HepG2 (cell line): ENCODE measurements at regions not wholly inside any gene's neighbourhood (a gene's known extent, or its start where the extent isn't known, plus 50 kb on each side); places are given as distances from the start of the nearest gene placed in this dataset.

Experiments used
- ATAC-seq: fragments of 200-7000 bp; cut with Tn5 transposase; 3 replicates; pipeline ENCODE4 v1.9.1; 2020; ENCODE audit warnings: mild to moderate bottlenecking, moderate library complexity
- BruUV-seq: library from RNA; stranded (reverse); fragments of 400-500 nt; replicated peaks from 2 replicates; lab custom pipeline; 2021; lab: Mats Ljungman, UMichigan
- CTCF ChIA-PET: fragments of 300-600 bp; formaldehyde crosslinking; extraction: SDS; loops from one replicate; lab custom pipeline; 2021; ENCODE audit warnings: low total read pairs, inconsistent platforms, low intra/inter-chr PET ratio; lab: Yijun Ruan, JAX
- POLR2A ChIA-PET: fragments of 350-600 bp; sonication (Branson Sonifier 250); formaldehyde crosslinking; loops from one replicate; lab custom pipeline; 2020; ENCODE audit warnings: antibody characterized with exemption, inconsistent platforms; lab: Yijun Ruan, JAX
- DNase-seq: peaks from one replicate; pipeline ENCODE4 v3.0.0-alpha.2; 2015; ENCODE audit warnings: low spot score
- FAIRE-seq: peaks from 3 replicates; lab custom pipeline; 2011; peaks lifted over from hg19 to GRCh38; lab: Jason Lieb, UNC
- H2AFZ ChIP-seq: one replicate; pipeline ENCODE4 v1.6.1; 2011; ENCODE audit warnings: low read length, inconsistent platforms
- H3K27ac ChIP-seq: fragments of 300-600 bp; 3 replicates; pipeline ENCODE4 v1.8.0; 2011; ENCODE audit warnings: mixed run types, mild to moderate bottlenecking, mixed read lengths, low read length, inconsistent platforms; ENCODE audit not compliant: insufficient read depth; ENCODE audit errors: extremely low read length
- H3K27me3 ChIP-seq, 2 experiments: fragments of 200-600 bp in 1 of 2; 2 replicates in 1 of 2; 3 replicates in 1 of 2; pipeline versions ENCODE4 v1.6.0 to v1.8.0; 2011; ENCODE audit warnings: low read length in 2 of 2, mild to moderate bottlenecking in 2 of 2, moderate library complexity in 2 of 2, inconsistent platforms in 1 of 2; ENCODE audit not compliant: insufficient read depth in 2 of 2, control insufficient read depth in 1 of 2
- H3K36me3 ChIP-seq, 2 experiments: fragments of 200-600 bp in 1 of 2; replicated peaks in 1 of 2; 2 replicates in 1 of 2; 3 replicates in 1 of 2; pipeline versions ENCODE4 v1.5.1 to v1.8.0; 2011; ENCODE audit warnings: low read length in 2 of 2, inconsistent platforms in 1 of 2; ENCODE audit not compliant: insufficient read depth in 2 of 2, control insufficient read depth in 1 of 2
- H3K4me1 ChIP-seq: 2 replicates; pipeline ENCODE4 v1.5.1; 2012; ENCODE audit warnings: low read length, inconsistent platforms; ENCODE audit not compliant: insufficient read depth
- H3K4me2 ChIP-seq: 2 replicates; pipeline ENCODE4 v1.6.0; 2011; ENCODE audit warnings: low read depth, low read length, inconsistent platforms
- H3K4me3 ChIP-seq, 3 experiments: fragments of 200-600 bp in 1 of 3; sonication (generic), shearing (Covaris generic) in 1 of 3; replicated peaks in 1 of 3; 2 replicates each; pipeline ENCODE4 v1.5.1; 2011 to 2016; ENCODE audit warnings: low read length in 3 of 3, inconsistent platforms in 2 of 3, low read depth in 2 of 3, mild to moderate bottlenecking in 2 of 3, control low read depth in 1 of 3, mixed read lengths in 1 of 3; ENCODE audit not compliant: insufficient read depth in 1 of 3
- H3K79me2 ChIP-seq: one replicate; pipeline ENCODE4 v1.6.1; 2011; ENCODE audit warnings: low read length, inconsistent platforms; ENCODE audit not compliant: insufficient read depth
- H3K9ac ChIP-seq: 2 replicates; pipeline ENCODE4 v1.6.0; 2011; ENCODE audit warnings: mild to moderate bottlenecking, low read depth, low read length, inconsistent platforms; ENCODE audit not compliant: insufficient read depth
- H3K9me3 ChIP-seq: 2 replicates; pipeline ENCODE4 v1.5.1; 2012; ENCODE audit warnings: mild to moderate bottlenecking, low read length
- H4K20me1 ChIP-seq: 2 replicates; pipeline ENCODE4 v1.6.0; 2011; ENCODE audit warnings: inconsistent platforms, mild to moderate bottlenecking, low read length, moderate library complexity; ENCODE audit not compliant: insufficient read depth
- CREM ChIP-seq, 2 experiments: sonication (generic) in 1 of 2; formaldehyde crosslinking in 1 of 2; IDR thresholded peaks; 2 replicates each; pipeline versions ENCODE4 v1.4.0 to v1.6.1; 2016 to 2020; ENCODE audit warnings: antibody characterized with exemption in 1 of 2, mild to moderate bottlenecking in 1 of 2, missing genetic modification reagents in 1 of 2
- RARA ChIP-seq: IDR thresholded peaks from 2 replicates; pipeline ENCODE4 v1.6.1; 2016; ENCODE audit warnings: missing genetic modification reagents, missing compliant biosample characterization
- TFDP2 ChIP-seq: sonication (generic); formaldehyde crosslinking; IDR thresholded peaks from 2 replicates; pipeline ENCODE4 v1.4.0; 2020; ENCODE audit warnings: missing genetic modification reagents
- U2AF1 ChIP-seq: fragments of 200-400 bp; formaldehyde crosslinking; optimal IDR thresholded peaks from 2 replicates; pipeline ENCODE3; 2017; ENCODE audit warnings: mild to moderate bottlenecking, low read depth, low read length
- ZBTB1 ChIP-seq: sonication (generic); formaldehyde crosslinking; IDR thresholded peaks from 2 replicates; pipeline ENCODE4 v1.4.0; 2020; ENCODE audit warnings: missing genetic modification reagents, borderline replicate concordance
- ZNF501 ChIP-seq: sonication (generic); formaldehyde crosslinking; IDR thresholded peaks from 2 replicates; pipeline ENCODE4 v1.5.1; 2020; ENCODE audit warnings: mild to moderate bottlenecking, moderate library complexity, missing genetic modification reagents
- ZNF687 ChIP-seq: sonication (generic); formaldehyde crosslinking; IDR thresholded peaks from 2 replicates; pipeline ENCODE4 v1.5.1; 2020; ENCODE audit warnings: mild to moderate bottlenecking, missing genetic modification reagents, moderate library complexity
- ZNF772 ChIP-seq: sonication (generic); formaldehyde crosslinking; IDR thresholded peaks from 2 replicates; pipeline ENCODE4 v1.5.0; 2020; ENCODE audit warnings: mild to moderate bottlenecking, missing genetic modification reagents
- ZNF782 ChIP-seq: sonication (generic); formaldehyde crosslinking; IDR thresholded peaks from 2 replicates; pipeline ENCODE4 v1.4.0; 2020; ENCODE audit warnings: missing genetic modification reagents, mild to moderate bottlenecking, borderline replicate concordance
- WGBS: methylation state at CpG from one replicate; pipeline ENCODE4 v1.1.6; 2017; ENCODE audit warnings: low lambda C conversion rate; 5-methylcytosine and 5-hydroxymethylcytosine counted together
- in situ Hi-C: cut with HindIII; loops from 2 replicates; pipeline ENCODE4 v1.10.0; 2017; ENCODE audit warnings: low pct_unique_long_range_greater_than_20kb; ENCODE audit not compliant: extremely low pct_ligation_motif_present
- intact Hi-C: fragments of 100-400 bp; cut with micrococcal nuclease; formaldehyde crosslinking; loops from one replicate; pipeline ENCODE4 v1.10.0; 2022; ENCODE audit not compliant: unreplicated experiment
- TF ChIP-seq, protein P1 (sequence below): sonication (generic); formaldehyde crosslinking; conservative IDR thresholded peaks from 2 replicates; pipeline ENCODE4 v1.8.1; 2023; ENCODE audit warnings: missing genetic modification reagents

- ChIA-PET POLR2A (no interaction called here), CTCF (no interaction called here)
- WGBS: under 1% methylated on average over 5 of the region's 5 CpGs
- ATAC-seq (no peak), FAIRE-seq (no peak), DNase-seq (no peak)
- Histone ChIP-seq H2AFZ (peak overlapping the region; percentile 80), H3K79me2 (no peaks in the 10 kb centered on the region), H3K4me3 (no peak overlapping the region), H3K27ac (no peak overlapping the region), H3K27me3 (no peaks in the 10 kb centered on the region), H4K20me1 (no peaks in the 10 kb centered on the region), H3K36me3 (no peaks in the 10 kb centered on the region), H3K9ac (no peak overlapping the region), H3K9me3 (no peaks in the 10 kb centered on the region), H3K4me1 (peaks cover 9% of the 10 kb centered on the region), H3K4me2 (peak overlapping the region; percentile 37; the same call in 1 of the 2 replicates)
- BruUV-seq: no TSS peak
- TF ChIP-seq ZNF687: no peak
- TF ChIP-seq CREM (IDR thresholded peaks at IDR 0.05): no peak
- TF ChIP-seq CREM (CRISPR knock-in tag; IDR thresholded peaks at IDR 0.05): no peak
- no peak for TF ChIP-seq TFDP2
- TF ChIP-seq ZNF501: no peak
- no peak for TF ChIP-seq RARA
- TF ChIP-seq ZNF782 (CRISPR knock-in tag): no peak
- TF ChIP-seq U2AF1: no peak
- TF ChIP-seq ZBTB1: no peak
- TF ChIP-seq, protein P1, sequence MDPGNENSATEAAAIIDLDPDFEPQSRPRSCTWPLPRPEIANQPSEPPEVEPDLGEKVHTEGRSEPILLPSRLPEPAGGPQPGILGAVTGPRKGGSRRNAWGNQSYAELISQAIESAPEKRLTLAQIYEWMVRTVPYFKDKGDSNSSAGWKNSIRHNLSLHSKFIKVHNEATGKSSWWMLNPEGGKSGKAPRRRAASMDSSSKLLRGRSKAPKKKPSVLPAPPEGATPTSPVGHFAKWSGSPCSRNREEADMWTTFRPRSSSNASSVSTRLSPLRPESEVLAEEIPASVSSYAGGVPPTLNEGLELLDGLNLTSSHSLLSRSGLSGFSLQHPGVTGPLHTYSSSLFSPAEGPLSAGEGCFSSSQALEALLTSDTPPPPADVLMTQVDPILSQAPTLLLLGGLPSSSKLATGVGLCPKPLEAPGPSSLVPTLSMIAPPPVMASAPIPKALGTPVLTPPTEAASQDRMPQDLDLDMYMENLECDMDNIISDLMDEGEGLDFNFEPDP (CRISPR knock-in tag): no peak
- TF ChIP-seq ZNF772 (CRISPR knock-in tag): no peak
- in situ Hi-C loops (loop anchor here (10.0 to 25.0 kb wide), 2 partner anchors 151 to 287 kb away; no protein-coding TSS in a partner anchor), intact Hi-C loops (no loop called here)
Measured at GRCh38 chr4:159024266-159024665, 78.6 kb upstream of the RAPGEF2 start.
